ENCODE measurements at regions not wholly inside any gene's neighbourhood (a gene's known extent, or its start where the extent isn't known, plus 50 kb on each side); places are given as distances from the start of the nearest gene placed in this dataset.
"Not testable (repeated sequence)": the region's sequence is repeated elsewhere in the genome, so short reads cannot be mapped to it uniquely, and the experiment has no call there.

DNA sequence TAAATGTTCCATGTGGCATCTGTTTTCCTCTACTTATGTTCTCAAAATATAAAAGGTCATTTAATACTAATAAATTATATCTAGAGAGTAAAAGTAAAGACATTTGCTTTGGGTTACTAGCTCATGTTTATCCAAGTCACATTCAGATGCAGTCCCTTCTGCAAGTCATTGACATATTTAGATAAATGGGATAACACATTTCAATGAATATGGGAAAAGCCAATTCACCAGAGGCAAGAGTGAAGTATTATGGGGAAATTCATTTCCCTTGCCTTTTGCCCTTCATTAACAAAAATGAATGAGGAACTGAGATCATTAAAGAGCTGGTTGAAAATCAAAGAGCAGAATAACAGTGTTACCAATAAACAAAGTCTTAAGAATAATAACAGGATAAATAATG, 306.2 kb upstream of the FSTL5 start:
- Histone ChIP-seq H4K20me1 (ENCODE audit: control insufficient read depth, insufficient read depth) (no peaks in the 10 kb centered on the region), H3K9ac (ENCODE audit: control insufficient read depth, insufficient read depth, low read length) (no peak overlapping the region), H3K36me3 (ENCODE audit: control insufficient read depth in 2 of 2, insufficient read depth in 2 of 2, low read length in 1 of 2) (no peaks in the 10 kb centered on the region), H3K4me1 (ENCODE audit: control insufficient read depth, insufficient read depth, low read length) (no peaks in the 10 kb centered on the region), H3K9me3 (replicated peaks; ENCODE audit: control insufficient read depth, insufficient read depth, low read length) (no peaks in the 10 kb centered on the region), H3K27ac (ENCODE audit: control insufficient read depth, insufficient read depth) (no peak overlapping the region), H3K4me3 (no peak overlapping the region), H3K4me2 (ENCODE audit: control insufficient read depth, insufficient read depth) (no peak overlapping the region), H2AFZ (ENCODE audit: control insufficient read depth, low read depth, low read length) (no peak overlapping the region), H3K27me3 (replicated peaks in 1 of 2; ENCODE audit: control insufficient read depth in 2 of 2, insufficient read depth in 2 of 2, low read length in 1 of 2) (no peaks in the 10 kb centered on the region), H3K79me2 (ENCODE audit: control insufficient read depth, insufficient read depth, low read length) (no peaks in the 10 kb centered on the region)
- ATAC-seq (no peak), DNase-seq (ENCODE audit: low read depth, low spot score) (no peak), FAIRE-seq (no peak)
- in situ Hi-C loops (cut with MboI) (no loop called here), intact Hi-C loops (cut with micrococcal nuclease; ENCODE audit: unreplicated experiment) (no loop called here)
- ChIA-PET SMC1A (ENCODE audit: uncharacterized antibody, unreplicated experiment) (interaction anchor here (1.5 kb wide), 1 partner anchor 13 kb away, joined by 3 read pairs; no protein-coding TSS in a partner anchor), RAD21 (ENCODE audit: unreplicated experiment) (no interaction called here), POLR2A (no interaction called here), CTCF (interaction anchor here (0.6 kb wide), 1 partner anchor 601 kb away, joined by 3 read pairs; no protein-coding TSS in a partner anchor)
- TF ChIP-seq RCOR1 (conservative IDR thresholded peaks at IDR 0.05; ENCODE audit: low read depth, low read length) (no peak), SREBF1 (IDR thresholded peaks at IDR 0.05; ENCODE audit: low read length) (no peak), CHD1 (IDR thresholded peaks at IDR 0.05; ENCODE audit: low read depth, low read length) (no peak), GATAD2B (conservative IDR thresholded peaks at IDR 0.05; ENCODE audit: low read depth) (no peak), BCL11A (IDR thresholded peaks at IDR 0.05; ENCODE audit: low read depth, low read length) (no peak), SMAD1 (IDR thresholded peaks at IDR 0.05; ENCODE audit: low read depth, partially characterized antibody) (no peak), SMC3 (IDR thresholded peaks at IDR 0.05; ENCODE audit: borderline replicate concordance, low read length) (no peak)
- no TSS peak for BruUV-seq (replicated peaks)

DNA sequence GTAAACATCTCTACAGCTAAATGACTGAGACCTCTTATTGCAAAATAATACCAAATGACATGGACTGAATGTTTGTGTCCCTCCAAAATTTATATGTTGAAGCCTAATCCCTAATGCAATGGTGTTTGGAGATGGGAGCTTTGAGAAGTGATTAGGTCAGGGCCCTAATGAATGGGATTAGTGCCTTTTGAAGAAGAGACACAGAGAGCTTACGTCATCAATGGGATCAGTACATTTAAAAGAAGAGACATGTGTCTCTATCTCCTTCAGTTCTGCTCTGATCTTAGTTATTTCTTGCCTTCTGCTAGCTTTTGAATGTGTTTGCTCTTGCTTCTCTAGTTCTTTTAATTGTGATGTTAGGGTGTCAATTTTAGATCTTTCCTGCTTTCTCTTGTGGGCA, 301.6 kb upstream of the FSTL5 start:
- CTCF ChIA-PET; H3K79me2 ChIP-seq (ENCODE audit: control insufficient read depth, insufficient read depth, low read length); BruUV-seq (replicated peaks); H3K4me1 ChIP-seq (ENCODE audit: control insufficient read depth, insufficient read depth, low read length); in situ Hi-C loops (cut with MboI); H3K27me3 ChIP-seq (replicated peaks in 1 of 2; ENCODE audit: control insufficient read depth in 2 of 2, insufficient read depth in 2 of 2, low read length in 1 of 2); H4K20me1 ChIP-seq (ENCODE audit: control insufficient read depth, insufficient read depth); RAD21 ChIA-PET (ENCODE audit: unreplicated experiment); DNase-seq (ENCODE audit: low read depth, low spot score); H3K27ac ChIP-seq (ENCODE audit: control insufficient read depth, insufficient read depth); H2AFZ ChIP-seq (ENCODE audit: control insufficient read depth, low read depth, low read length); ATAC-seq; POLR2A ChIA-PET; SMC1A ChIA-PET (ENCODE audit: uncharacterized antibody, unreplicated experiment); intact Hi-C loops (cut with micrococcal nuclease; ENCODE audit: unreplicated experiment); H3K4me3 ChIP-seq; H3K9me3 ChIP-seq (replicated peaks; ENCODE audit: control insufficient read depth, insufficient read depth, low read length); H3K4me2 ChIP-seq (ENCODE audit: control insufficient read depth, insufficient read depth); H3K36me3 ChIP-seq (ENCODE audit: control insufficient read depth in 2 of 2, insufficient read depth in 2 of 2, low read length in 1 of 2); FAIRE-seq; H3K9ac ChIP-seq (ENCODE audit: control insufficient read depth, insufficient read depth, low read length): not testable (repeated sequence)
- WGBS (ENCODE audit: insufficient coverage, insufficient replicate concordance, low lambda C conversion rate, missing lambda C conversion rate), result 4% methylated on average over 1 of the region's 1 CpG

Data from GM12878 (cell line).